ENCODE measurements at regions not wholly inside any gene's neighbourhood (a gene's known extent, or its start where the extent isn't known, plus 50 kb on each side); places are given as distances from the start of the nearest gene placed in this dataset.
A peak's percentile ranks its signal among the peaks of the same experiment; 100 is the strongest.

GRCh38 chr1:83064589-83065242 lies 934.2 kb downstream of the TTLL7 start:
- H3K4me3 ChIP-seq (ENCODE audit: low read depth, low read length): peak overlapping the region; percentile 21
- DNase-seq (ENCODE audit: low read depth): no peak
- no peak for TF ChIP-seq CTCF (conservative IDR thresholded peaks at IDR 0.05; ENCODE audit: low read depth, low read length)

DNA sequence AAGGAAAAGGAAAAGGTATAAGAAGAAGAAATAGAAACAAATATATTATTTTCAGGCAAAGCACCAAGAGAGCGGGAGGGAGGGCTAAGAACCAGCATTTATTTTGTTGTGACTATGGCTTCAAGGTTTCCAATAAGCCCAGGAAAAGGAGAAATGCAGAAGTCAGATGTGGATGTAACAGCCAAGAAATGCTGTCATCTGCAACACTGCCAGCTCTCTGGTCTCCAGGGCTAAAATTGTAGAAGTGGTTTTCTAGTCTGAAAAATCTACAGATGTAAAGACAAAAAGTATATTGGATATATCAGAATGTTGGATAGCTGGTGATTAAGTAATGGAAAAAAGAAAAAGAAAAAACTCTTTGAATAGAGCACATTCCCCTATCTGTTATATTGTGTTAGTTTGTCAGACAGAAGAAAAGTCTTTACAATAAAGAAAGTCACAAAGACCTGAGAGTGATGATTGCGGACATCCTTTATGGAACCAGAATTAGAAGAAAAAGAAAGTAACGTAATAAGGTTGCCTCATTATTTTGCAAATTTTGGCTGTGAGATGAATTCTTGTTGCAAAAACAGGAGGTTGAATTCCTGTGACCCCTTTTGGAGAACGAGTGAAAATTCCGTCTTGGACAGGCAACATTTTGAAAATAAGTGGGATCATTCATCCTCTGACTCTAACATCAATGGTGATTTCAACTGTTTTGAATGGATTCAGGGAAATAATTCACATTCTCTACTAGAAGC lies 938.1 kb downstream of the TTLL7 start:
- DNase-seq (ENCODE audit: low read depth): no peak
- no peak overlapping the region for H3K4me3 ChIP-seq (ENCODE audit: low read depth, low read length)
- TF ChIP-seq CTCF (conservative IDR thresholded peaks at IDR 0.05; ENCODE audit: low read depth, low read length): no peak

GRCh38 chr1:83060221-83060620 lies 938.7 kb downstream of the TTLL7 start:
- no peak for DNase-seq (ENCODE audit: low read depth)
- H3K4me3 ChIP-seq (ENCODE audit: low read depth, low read length): no peak overlapping the region
- TF ChIP-seq CTCF (conservative IDR thresholded peaks at IDR 0.05; ENCODE audit: low read depth, low read length): no peak

DNA sequence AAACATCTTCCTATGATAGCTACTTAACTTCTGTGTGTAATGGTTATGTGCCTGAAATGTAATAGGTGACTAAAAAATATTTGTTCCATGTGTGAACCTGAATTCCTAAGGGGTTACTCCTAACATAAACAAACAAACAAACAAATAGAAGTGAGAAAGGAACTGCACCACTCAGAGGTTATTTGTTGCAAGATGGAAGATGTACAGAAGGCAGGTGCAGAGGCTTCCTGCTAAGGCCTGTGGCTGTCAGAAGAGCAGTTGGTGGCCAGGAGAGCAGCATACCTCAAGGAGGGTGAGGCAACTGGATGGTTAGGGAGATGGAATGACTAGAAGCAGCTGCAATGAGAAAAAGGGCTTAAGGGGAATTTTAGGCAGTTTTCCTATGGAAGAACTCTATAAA lies 940.6 kb downstream of the TTLL7 start:
- H3K4me3 ChIP-seq (ENCODE audit: low read depth, low read length): no peak overlapping the region
- no peak for DNase-seq (ENCODE audit: low read depth)
- no peak for TF ChIP-seq CTCF (conservative IDR thresholded peaks at IDR 0.05; ENCODE audit: low read depth, low read length)

DNA sequence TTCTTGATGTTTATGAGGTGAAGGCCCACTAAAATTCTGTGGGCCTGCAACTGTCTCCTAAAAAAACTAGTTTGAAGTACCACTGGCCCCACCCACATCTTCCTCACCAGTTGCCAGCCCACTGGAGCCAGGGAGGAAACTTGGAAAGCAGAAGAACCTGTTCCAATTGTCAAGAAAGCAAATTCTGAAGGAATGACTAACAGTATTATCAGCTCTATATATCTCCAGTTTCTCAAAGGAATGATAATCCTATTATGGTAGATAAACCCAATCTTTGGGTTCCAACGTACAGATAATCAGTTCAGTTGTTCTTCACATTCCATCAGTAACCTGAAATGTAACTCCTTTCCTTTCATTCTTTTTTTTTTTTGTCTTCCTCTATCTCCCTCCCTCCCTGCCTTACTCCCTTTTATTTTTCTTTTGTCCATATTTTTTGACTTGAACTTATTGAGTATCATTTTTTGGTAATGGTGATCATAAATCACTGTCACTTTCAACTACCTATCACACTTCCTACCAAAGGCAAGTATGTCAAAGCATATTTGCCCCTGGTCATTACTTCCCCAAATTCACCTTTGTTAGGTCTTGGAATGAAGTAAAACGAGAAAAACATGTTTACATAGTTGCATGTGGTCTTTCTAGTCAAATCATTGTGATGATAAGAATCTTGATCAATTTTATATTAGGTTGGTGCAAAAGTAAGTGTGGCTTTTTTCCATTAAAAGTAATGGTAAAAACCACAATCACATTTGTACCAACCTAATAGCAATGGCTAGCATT lies 943.4 kb downstream of the TTLL7 start:
- no peak overlapping the region for H3K4me3 ChIP-seq (ENCODE audit: low read depth, low read length)
- no peak for DNase-seq (ENCODE audit: low read depth)

DNA sequence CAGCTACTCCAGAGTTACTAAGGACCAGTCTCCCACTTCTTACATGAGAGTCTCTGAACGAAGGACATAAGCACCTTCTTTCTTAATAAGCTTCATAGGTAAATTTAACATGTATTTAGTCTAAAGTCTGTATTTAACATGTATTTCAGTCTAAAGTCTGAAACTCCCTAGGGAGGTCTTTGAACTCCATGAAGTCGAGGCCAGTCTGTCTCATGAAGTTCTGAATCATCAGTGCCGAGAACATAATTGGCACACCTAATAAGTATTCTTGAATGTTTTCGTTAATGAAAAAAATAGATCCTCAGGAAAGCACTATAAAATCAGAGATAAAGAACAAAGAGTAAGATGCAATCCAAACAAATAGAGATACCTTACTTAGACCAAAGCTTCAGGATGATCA lies 945.5 kb downstream of the TTLL7 start:
- no peak overlapping the region for H3K4me3 ChIP-seq (ENCODE audit: low read depth, low read length)
- DNase-seq (ENCODE audit: low read depth): no peak
- TF ChIP-seq CTCF (conservative IDR thresholded peaks at IDR 0.05; ENCODE audit: low read depth, low read length): no peak

More for the DNA sequence above, 943.4 kb downstream of the TTLL7 start:
- TF ChIP-seq CTCF (conservative IDR thresholded peaks at IDR 0.05; ENCODE audit: low read depth, low read length): no peak

Measured in epithelial cell of proximal tubule (primary cell).